H1 (cell line): ENCODE measurements at regions not wholly inside any gene's neighbourhood (a gene's known extent, or its start where the extent isn't known, plus 50 kb on each side); places are given as distances from the start of the nearest gene placed in this dataset.
A peak's percentile ranks its signal among the peaks of the same experiment; 100 is the strongest.

Source experiments
- CTCF ChIA-PET: fragments of 300-600 bp; sonication (Branson Sonifier 250); formaldehyde crosslinking; loops from one replicate; lab custom pipeline; 2021; ENCODE audit not compliant: partially characterized antibody; lab: Charles Lee
- POLR2A ChIA-PET: fragments of 300-600 bp; sonication (Branson Sonifier 250); formaldehyde crosslinking; loops from one replicate; lab custom pipeline; 2021; ENCODE audit warnings: inconsistent platforms; ENCODE audit not compliant: partially characterized antibody; lab: Charles Lee
- DNase-seq, 2 experiments: peaks; one replicate each; pipeline versions ENCODE4 v3.0.0 to v3.0.0-alpha.2; 2010 to 2022; ENCODE audit warnings: low spot score in 2 of 2, low read depth in 1 of 2, mixed read lengths in 1 of 2
- FAIRE-seq: peaks from 2 replicates; lab custom pipeline; 2011; peaks lifted over from hg19 to GRCh38; lab: Jason Lieb, UNC
- H2AFZ ChIP-seq: 2 replicates; pipeline ENCODE4 v1.8.1; 2012; ENCODE audit warnings: low read length, inconsistent platforms
- H2AK5ac ChIP-seq: 2 replicates; pipeline ENCODE4 v1.6.1; 2013; ENCODE audit warnings: low read depth, low read length
- H2BK120ac ChIP-seq: replicated peaks from 2 replicates; pipeline ENCODE3; 2013; ENCODE audit warnings: low read depth, low read length, inconsistent platforms
- H2BK12ac ChIP-seq: 2 replicates; pipeline ENCODE4 v1.6.1; 2013; ENCODE audit warnings: low read depth, low read length
- H2BK15ac ChIP-seq: 2 replicates; pipeline ENCODE4 v1.6.1; 2013; ENCODE audit warnings: low read length
- H2BK20ac ChIP-seq: 2 replicates; pipeline ENCODE4 v1.6.1; 2013; ENCODE audit warnings: low read length
- H2BK5ac ChIP-seq: 2 replicates; pipeline ENCODE4 v1.6.1; 2013; ENCODE audit warnings: low read depth, low read length
- H3K14ac ChIP-seq: 2 replicates; pipeline ENCODE4 v1.6.1; 2013; ENCODE audit warnings: inconsistent platforms; ENCODE audit not compliant: insufficient read length
- H3K18ac ChIP-seq: 2 replicates; pipeline ENCODE4 v1.6.1; 2013; ENCODE audit warnings: low read length; ENCODE audit errors: extremely low read depth
- H3K23ac ChIP-seq: 2 replicates; pipeline ENCODE4 v1.6.1; 2013; ENCODE audit warnings: inconsistent platforms; ENCODE audit not compliant: insufficient read length
- H3K23me2 ChIP-seq: 2 replicates; pipeline ENCODE4 v1.6.1; 2013; ENCODE audit warnings: low read depth, low read length
- H3K27ac ChIP-seq: 2 replicates; pipeline ENCODE4 v1.6.1; 2011; ENCODE audit warnings: low read depth, low read length, inconsistent platforms
- H3K27me3 ChIP-seq, 4 experiments: replicated peaks in 1 of 4; 1 replicate in 1 of 4; 2 replicates in 3 of 4; pipeline versions ENCODE4 v1.6.1 to v1.8.1; 2011 to 2013; ENCODE audit warnings: low read length in 3 of 4, mild to moderate bottlenecking in 3 of 4, inconsistent platforms in 2 of 4, mixed read lengths in 2 of 4, moderate library complexity in 1 of 4; ENCODE audit not compliant: control insufficient read depth in 3 of 4, insufficient read depth in 3 of 4; ENCODE audit errors: extremely low read depth in 1 of 4
- H3K36me3 ChIP-seq, 4 experiments: 2 replicates each; pipeline versions ENCODE4 v1.6.1 to v1.8.1; 2011 to 2013; ENCODE audit warnings: mild to moderate bottlenecking in 4 of 4, low read length in 3 of 4, moderate library complexity in 2 of 4, control low read depth in 1 of 4, inconsistent platforms in 1 of 4; ENCODE audit not compliant: insufficient read depth in 4 of 4, control insufficient read depth in 2 of 4
- H3K4ac ChIP-seq: replicated peaks from 2 replicates; pipeline ENCODE3; 2013; ENCODE audit warnings: low read length, low read depth, mixed read lengths, inconsistent platforms; ENCODE audit not compliant: insufficient read length
- H3K4me1 ChIP-seq, 4 experiments: replicated peaks in 1 of 4; 1 replicate in 1 of 4; 2 replicates in 3 of 4; pipeline versions ENCODE4 v1.6.1 to v1.8.1; 2011 to 2013; ENCODE audit warnings: low read length in 3 of 4, inconsistent platforms in 2 of 4, mixed read lengths in 1 of 4; ENCODE audit not compliant: insufficient read depth in 4 of 4, control insufficient read depth in 3 of 4
- H3K4me2 ChIP-seq, 2 experiments: 2 replicates each; pipeline versions ENCODE4 v1.6.1 to v1.8.1; 2011 to 2013; ENCODE audit warnings: low read depth in 2 of 2, low read length in 2 of 2, control low read depth in 1 of 2, inconsistent platforms in 1 of 2, mild to moderate bottlenecking in 1 of 2; ENCODE audit not compliant: insufficient read depth in 1 of 2
- H3K4me3 ChIP-seq, 4 experiments: fragments of 200-600, 300-600 bp in 1 of 4; sonication (generic), shearing (Covaris generic), sonication (Bioruptor Twin) in 1 of 4; 2 replicates each; pipeline versions ENCODE4 v1.5.1 to v1.8.1; 2011 to 2016; ENCODE audit warnings: low read length in 4 of 4, low read depth in 3 of 4, control low read depth in 2 of 4, inconsistent platforms in 2 of 4, mild to moderate bottlenecking in 2 of 4, mixed read lengths in 1 of 4, moderate library complexity in 1 of 4; ENCODE audit not compliant: insufficient read depth in 2 of 4; ENCODE audit errors: extremely low read depth in 1 of 4
- H3K56ac ChIP-seq: replicated peaks from 2 replicates; pipeline ENCODE3; 2013; ENCODE audit warnings: low read depth, mild to moderate bottlenecking, mixed read lengths, low read length, inconsistent platforms; ENCODE audit not compliant: insufficient read length
- H3K79me1 ChIP-seq: 2 replicates; pipeline ENCODE4 v1.6.1; 2013; ENCODE audit warnings: low read depth, low read length, control low read depth
- H3K79me2 ChIP-seq, 2 experiments: 2 replicates each; pipeline versions ENCODE4 v1.6.1 to v1.8.1; 2012 to 2013; ENCODE audit warnings: low read length in 2 of 2, mild to moderate bottlenecking in 2 of 2, inconsistent platforms in 1 of 2; ENCODE audit not compliant: insufficient read depth in 2 of 2, control insufficient read depth in 1 of 2
- H3K9ac ChIP-seq, 4 experiments: replicated peaks in 1 of 4; 1 replicate in 1 of 4; 2 replicates in 3 of 4; pipeline versions ENCODE4 v1.6.1 to v1.8.1; 2011 to 2013; ENCODE audit warnings: low read depth in 3 of 4, low read length in 3 of 4, control low read depth in 2 of 4, mild to moderate bottlenecking in 2 of 4, moderate library complexity in 2 of 4, inconsistent platforms in 1 of 4; ENCODE audit errors: extremely low read depth in 1 of 4
- H3K9me3 ChIP-seq, 2 experiments: 2 replicates each; pipeline versions ENCODE4 v1.6.1 to v1.8.1; 2012 to 2013; ENCODE audit warnings: mild to moderate bottlenecking in 2 of 2, moderate library complexity in 2 of 2, control low read depth in 1 of 2, inconsistent platforms in 1 of 2, low read depth in 1 of 2, low read length in 1 of 2, mixed read lengths in 1 of 2; ENCODE audit not compliant: insufficient read depth in 2 of 2
- H4K20me1 ChIP-seq, 2 experiments: replicated peaks in 1 of 2; 2 replicates each; pipeline versions ENCODE3 to v1.8.1; 2011 to 2013; ENCODE audit warnings: inconsistent platforms in 2 of 2, low read length in 2 of 2, mild to moderate bottlenecking in 1 of 2; ENCODE audit not compliant: insufficient read depth in 2 of 2, control insufficient read depth in 1 of 2
- H4K5ac ChIP-seq: 2 replicates; pipeline ENCODE4 v1.6.1; 2013; ENCODE audit warnings: low read length, low read depth, mixed read lengths, inconsistent platforms; ENCODE audit not compliant: insufficient read length
- H4K8ac ChIP-seq: 2 replicates; pipeline ENCODE4 v1.8.0; 2013; ENCODE audit warnings: mild to moderate bottlenecking, moderate library complexity, low read length, inconsistent platforms; ENCODE audit not compliant: insufficient read depth; ENCODE audit errors: extremely low read depth
- H4K91ac ChIP-seq: replicated peaks from 2 replicates; pipeline ENCODE3; 2013; ENCODE audit warnings: low read length, mixed read lengths, inconsistent platforms; ENCODE audit not compliant: insufficient read length
- CEBPB ChIP-seq: IDR thresholded peaks from 2 replicates; pipeline ENCODE4 v1.6.1; 2012; ENCODE audit warnings: low read depth, low read length
- CTCF ChIP-seq, 3 experiments: IDR thresholded peaks; 1 replicate in 2 of 3; 2 replicates in 1 of 3; pipeline versions ENCODE4 v1.5.1 to v1.6.1; 2011; ENCODE audit warnings: low read length in 3 of 3, mild to moderate bottlenecking in 3 of 3, inconsistent platforms in 2 of 3, low read depth in 1 of 3, moderate library complexity in 1 of 3; ENCODE audit not compliant: insufficient read depth in 1 of 3; ENCODE audit errors: control extremely low read depth in 1 of 3
- E2F6 ChIP-seq: IDR thresholded peaks from 2 replicates; pipeline ENCODE4 v1.6.1; 2012; ENCODE audit warnings: inconsistent platforms
- RBBP5 ChIP-seq: IDR thresholded peaks from 2 replicates; pipeline ENCODE4 v1.7.1; 2012; ENCODE audit warnings: low read depth, mild to moderate bottlenecking, inconsistent platforms, low read length, moderate library complexity, borderline replicate concordance
- RNF2 ChIP-seq: fragments of 200-900, 300-1000 bp; sonication (generic); IDR thresholded peaks from 2 replicates; pipeline ENCODE4 v1.7.1; 2016; ENCODE audit warnings: borderline replicate concordance, low read depth, mild to moderate bottlenecking, antibody characterized with exemption, low read length; ENCODE audit not compliant: poor library complexity, severe bottlenecking; ENCODE audit errors: missing control alignments
- RXRA ChIP-seq: IDR thresholded peaks from 2 replicates; pipeline ENCODE4 v1.6.1; 2011; ENCODE audit warnings: low read depth, mild to moderate bottlenecking, low read length, moderate library complexity; ENCODE audit not compliant: insufficient read depth
- SIRT6 ChIP-seq: IDR thresholded peaks from one replicate; pipeline ENCODE4 v1.7.1; 2012; ENCODE audit warnings: low read length, inconsistent platforms
- SP4 ChIP-seq: IDR thresholded peaks from 2 replicates; pipeline ENCODE4 v1.6.1; 2012; ENCODE audit warnings: low read length, inconsistent platforms
- YY1 ChIP-seq: IDR thresholded peaks from 2 replicates; pipeline ENCODE4 v1.6.1; 2011; ENCODE audit warnings: low read depth, mild to moderate bottlenecking, low read length
- ZNF274 ChIP-seq: IDR thresholded peaks from 2 replicates; pipeline ENCODE4 v1.7.0; 2012; ENCODE audit warnings: low read length, borderline replicate concordance; ENCODE audit errors: extremely low read depth
- WGBS, 2 experiments: shearing (Covaris generic) in 1 of 2; methylation state at CpG; one replicate each; pipeline versions ENCODE4 v1.1.6 to v1.1.7; 2013 to 2015; ENCODE audit warnings: low lambda C conversion rate in 2 of 2, mixed read lengths in 2 of 2, inconsistent platforms in 1 of 2, low coverage in 1 of 2, missing lambda C conversion rate in 1 of 2; ENCODE audit not compliant: insufficient replicate concordance in 2 of 2, insufficient coverage in 1 of 2, insufficient read length in 1 of 2; ENCODE audit errors: extremely low coverage in 1 of 2, missing lambda C conversion rate in 1 of 2; 5-methylcytosine and 5-hydroxymethylcytosine counted together

- Histone ChIP-seq H3K79me1 (no peaks in the 10 kb centered on the region), H3K23me2 (no peaks in the 10 kb centered on the region), H3K14ac (no peak overlapping the region), H3K9me3 (peaks cover 7 to 8% of the 10 kb centered on the region in 2 experiments; a peak in 3 of 4 replicates), H2BK5ac (no peak overlapping the region), H3K9ac (no peak overlapping the region), H2AK5ac (no peak overlapping the region), H4K91ac (no peak overlapping the region), H3K18ac (no peak overlapping the region), H3K4me2 (no peak overlapping the region), H2BK120ac (no peak overlapping the region), H2AFZ (no peak overlapping the region), H2BK20ac (no peak overlapping the region), H3K79me2 (no peaks in the 10 kb centered on the region), H2BK15ac (no peak overlapping the region), H3K56ac (no peak overlapping the region), H3K4me1 (no peaks in the 10 kb centered on the region), H3K4me3 (no peak overlapping the region), H3K23ac (no peak overlapping the region), H4K8ac (no peak overlapping the region), H3K27ac (no peak overlapping the region), H3K4ac (no peak overlapping the region), H2BK12ac (no peak overlapping the region), H4K20me1 (no peaks in the 10 kb centered on the region), H3K36me3 (no peaks in the 10 kb centered on the region), H4K5ac (no peak overlapping the region), H3K27me3 (no peaks in the 10 kb centered on the region)
- CTCF ChIA-PET: interaction anchor here (0.6 to 0.9 kb wide), 3 partner anchors 407 to 929 kb away, joined by 3 to 5 read pairs (median 3); no protein-coding TSS in a partner anchor
- DNase-seq (no peak), FAIRE-seq (no peak)
- POLR2A ChIA-PET: interaction anchor here (0.6 kb wide), 1 partner anchor 791 kb away, joined by 3 read pairs; no protein-coding TSS in a partner anchor
- WGBS, 2 experiments: 71% methylated on average over 3 of the region's 3 CpGs; no CpG with 5 or more reads in 1 of the 2 experiments
- TF ChIP-seq RXRA: no peak
- no peak for TF ChIP-seq RBBP5
- no peak for TF ChIP-seq E2F6
- TF ChIP-seq YY1: no peak
- TF ChIP-seq SIRT6: no peak
- no peak for TF ChIP-seq CEBPB
- no peak for TF ChIP-seq SP4
- TF ChIP-seq ZNF274: no peak
- no peak for TF ChIP-seq RNF2
- 0 out of 4 replicates have a peak, but pooled peaks of 1 of the 3 experiments have one; percentile 1 for TF ChIP-seq CTCF (IDR thresholded peaks at IDR 0.05; ENCODE audit: control extremely low read depth in 1 of 3, insufficient read depth in 1 of 3, low read depth in 1 of 3, low read length in 3 of 3)
Observed at GRCh38 chr3:61360297-61360965, 109.2 kb upstream of the FHIT start.
